Osteocyte (in vitro differentiated cells): ENCODE measurements at regions not wholly inside any gene's neighbourhood (a gene's known extent, or its start where the extent isn't known, plus 50 kb on each side); places are given as distances from the start of the nearest gene placed in this dataset.

Experiments
- DNase-seq: peaks from one replicate; pipeline ENCODE4 v3.0.0; 2021; ENCODE audit warnings: mixed read lengths; ENCODE audit not compliant: unreplicated experiment; ENCODE audit errors: extremely low spot score
- H3K27ac Mint-ChIP-seq: one replicate; pipeline ENCODE4 v1.8.0; 2021; ENCODE audit warnings: mild to moderate bottlenecking, mixed read lengths; ENCODE audit not compliant: unreplicated experiment
- H3K27me3 Mint-ChIP-seq: one replicate; pipeline ENCODE4 v1.8.0; 2021; ENCODE audit warnings: mixed read lengths; ENCODE audit not compliant: unreplicated experiment
- H3K36me3 Mint-ChIP-seq: one replicate; pipeline ENCODE4 v1.8.0; 2021; ENCODE audit warnings: mixed read lengths; ENCODE audit not compliant: unreplicated experiment
- H3K4me1 Mint-ChIP-seq: one replicate; pipeline ENCODE4 v1.8.0; 2021; ENCODE audit warnings: mixed read lengths; ENCODE audit not compliant: unreplicated experiment
- H3K4me3 Mint-ChIP-seq: one replicate; pipeline ENCODE4 v1.8.0; 2021; ENCODE audit warnings: mild to moderate bottlenecking, moderate library complexity, mixed read lengths; ENCODE audit not compliant: unreplicated experiment
- H3K9me3 Mint-ChIP-seq: one replicate; pipeline ENCODE4 v1.8.0; 2021; ENCODE audit warnings: mixed read lengths; ENCODE audit not compliant: unreplicated experiment
- TF ChIP-seq, protein P1 (sequence below): fragments of 200-600 bp; sonication (generic); IDR thresholded peaks from 2 replicates; pipeline ENCODE4 v1.5.0; 2021; ENCODE audit warnings: antibody characterized with exemption, mild to moderate bottlenecking, moderate library complexity

- no peak overlapping the region for H3K4me3 Mint-ChIP-seq
- H3K9me3 Mint-ChIP-seq, result no peaks in the 10 kb centered on the region
- no peaks in the 10 kb centered on the region for H3K36me3 Mint-ChIP-seq
- TF ChIP-seq, protein P1, sequence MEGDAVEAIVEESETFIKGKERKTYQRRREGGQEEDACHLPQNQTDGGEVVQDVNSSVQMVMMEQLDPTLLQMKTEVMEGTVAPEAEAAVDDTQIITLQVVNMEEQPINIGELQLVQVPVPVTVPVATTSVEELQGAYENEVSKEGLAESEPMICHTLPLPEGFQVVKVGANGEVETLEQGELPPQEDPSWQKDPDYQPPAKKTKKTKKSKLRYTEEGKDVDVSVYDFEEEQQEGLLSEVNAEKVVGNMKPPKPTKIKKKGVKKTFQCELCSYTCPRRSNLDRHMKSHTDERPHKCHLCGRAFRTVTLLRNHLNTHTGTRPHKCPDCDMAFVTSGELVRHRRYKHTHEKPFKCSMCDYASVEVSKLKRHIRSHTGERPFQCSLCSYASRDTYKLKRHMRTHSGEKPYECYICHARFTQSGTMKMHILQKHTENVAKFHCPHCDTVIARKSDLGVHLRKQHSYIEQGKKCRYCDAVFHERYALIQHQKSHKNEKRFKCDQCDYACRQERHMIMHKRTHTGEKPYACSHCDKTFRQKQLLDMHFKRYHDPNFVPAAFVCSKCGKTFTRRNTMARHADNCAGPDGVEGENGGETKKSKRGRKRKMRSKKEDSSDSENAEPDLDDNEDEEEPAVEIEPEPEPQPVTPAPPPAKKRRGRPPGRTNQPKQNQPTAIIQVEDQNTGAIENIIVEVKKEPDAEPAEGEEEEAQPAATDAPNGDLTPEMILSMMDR, result no peak
- H3K27ac Mint-ChIP-seq, result peak overlapping the region; percentile 75
- H3K27me3 Mint-ChIP-seq, result no peaks in the 10 kb centered on the region
- peaks cover 40% of the 10 kb centered on the region for H3K4me1 Mint-ChIP-seq
- DNase-seq, result no peak
These were observed 124.0 kb upstream of the SLC45A1 start for GRCh38 chr1:8193840-8194406.

GRCh38 chr1:8191474-8191873, 126.4 kb upstream of the SLC45A1 start:
- no peak for DNase-seq
- H3K36me3 Mint-ChIP-seq, result no peaks in the 10 kb centered on the region
- H3K4me3 Mint-ChIP-seq, result no peak overlapping the region
- no peak overlapping the region for H3K27ac Mint-ChIP-seq
- TF ChIP-seq, protein P1, result no peak
- peaks cover 20% of the 10 kb centered on the region for H3K4me1 Mint-ChIP-seq
- no peaks in the 10 kb centered on the region for H3K9me3 Mint-ChIP-seq
- no peaks in the 10 kb centered on the region for H3K27me3 Mint-ChIP-seq

- DNase-seq, result no peak
- TF ChIP-seq, protein P1, result no peak
- Mint-ChIP-seq H3K4me1 (peaks cover 19% of the 10 kb centered on the region), H3K4me3 (no peak overlapping the region), H3K9me3 (no peaks in the 10 kb centered on the region), H3K36me3 (no peaks in the 10 kb centered on the region), H3K27me3 (no peaks in the 10 kb centered on the region), H3K27ac (no peak overlapping the region)
These were observed 127.9 kb upstream of the SLC45A1 start for GRCh38 chr1:8189931-8190483.

GRCh38 chr1:8185400-8185799, 132.5 kb upstream of the SLC45A1 start:
- no peak for DNase-seq
- Mint-ChIP-seq H3K27me3 (no peaks in the 10 kb centered on the region), H3K36me3 (peaks cover 2% of the 10 kb centered on the region), H3K27ac (no peak overlapping the region), H3K9me3 (no peaks in the 10 kb centered on the region), H3K4me3 (no peak overlapping the region), H3K4me1 (peaks cover 11% of the 10 kb centered on the region)
- TF ChIP-seq, protein P1, result no peak

DNA sequence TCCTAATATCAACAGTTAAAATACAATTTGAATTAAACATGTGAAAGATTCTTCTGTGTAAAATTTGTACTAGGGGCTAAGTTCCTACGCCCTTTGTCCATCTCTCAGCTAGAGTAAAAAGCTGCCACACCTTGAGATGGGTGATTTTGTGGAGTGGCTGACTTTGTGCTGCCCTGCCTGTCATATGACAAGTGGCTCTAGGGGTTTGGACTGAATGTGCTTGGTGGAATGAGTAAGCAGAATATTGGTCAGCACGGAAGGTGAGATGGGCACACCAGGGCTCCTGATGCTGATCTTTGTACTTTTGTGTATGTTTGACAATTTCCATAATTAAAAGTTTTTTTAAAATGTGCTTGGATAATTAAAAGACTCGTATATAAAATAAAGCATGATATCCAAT, 133.6 kb upstream of the SLC45A1 start:
- DNase-seq, result no peak
- Mint-ChIP-seq H3K9me3 (peaks cover 9% of the 10 kb centered on the region), H3K4me3 (no peak overlapping the region), H3K27ac (no peak overlapping the region), H3K27me3 (no peaks in the 10 kb centered on the region), H3K4me1 (peaks cover 5% of the 10 kb centered on the region), H3K36me3 (peaks cover 3% of the 10 kb centered on the region)
- TF ChIP-seq, protein P1, result no peak
